ENCODE measurements at regions not wholly inside any gene's neighbourhood (a gene's known extent, or its start where the extent isn't known, plus 50 kb on each side); places are given as distances from the start of the nearest gene placed in this dataset.

- POLR2A ChIA-PET (ENCODE audit: unreplicated experiment) = no interaction called here
- Histone ChIP-seq H3K9me3 (ENCODE audit: insufficient read depth, low read depth) (no peaks in the 10 kb centered on the region), H3F3A (ENCODE audit: insufficient read depth, low read depth) (no peaks in the 10 kb centered on the region), H3K27ac (no peak overlapping the region), H4K20me1 (ENCODE audit: insufficient read depth) (no peaks in the 10 kb centered on the region), H3K4me2 (no peak overlapping the region), H2AFZ (no peak overlapping the region), H3K4me1 (replicated peaks; ENCODE audit: insufficient read depth) (no peaks in the 10 kb centered on the region), H3K9me2 (ENCODE audit: insufficient read depth) (no peaks in the 10 kb centered on the region), H3K79me2 (ENCODE audit: low read depth) (no peaks in the 10 kb centered on the region), H3K27me3 (ENCODE audit: insufficient read depth, low read depth) (no peaks in the 10 kb centered on the region), H3K36me3 (ENCODE audit: low read depth) (no peaks in the 10 kb centered on the region), H3K4me3 (no peak overlapping the region)
- BruUV-seq (replicated peaks) = no TSS peak
- intact Hi-C loops (cut with micrococcal nuclease; ENCODE audit: unreplicated experiment) = no loop called here
- no peak for DNase-seq
- TF ChIP-seq CTCF (conservative IDR thresholded peaks at IDR 0.05) (no peak), EZH2 (IDR thresholded peaks at IDR 0.05; ENCODE audit: low read depth) (no peak)
- CTCF ChIA-PET = no interaction called here
Observed at GRCh38 chr4:30460818-30461217, 259.4 kb upstream of the PCDH7 start.

- Histone ChIP-seq H3K79me2 (ENCODE audit: low read depth) (no peaks in the 10 kb centered on the region), H3F3A (ENCODE audit: insufficient read depth, low read depth) (no peaks in the 10 kb centered on the region), H3K27me3 (ENCODE audit: insufficient read depth, low read depth) (no peaks in the 10 kb centered on the region), H3K27ac (no peak overlapping the region), H3K36me3 (ENCODE audit: low read depth) (no peaks in the 10 kb centered on the region), H2AFZ (no peak overlapping the region), H3K9me3 (ENCODE audit: insufficient read depth, low read depth) (no peaks in the 10 kb centered on the region), H3K9me2 (ENCODE audit: insufficient read depth) (no peaks in the 10 kb centered on the region), H3K4me3 (no peak overlapping the region), H4K20me1 (ENCODE audit: insufficient read depth) (no peaks in the 10 kb centered on the region), H3K4me2 (no peak overlapping the region), H3K4me1 (replicated peaks; ENCODE audit: insufficient read depth) (no peaks in the 10 kb centered on the region)
- POLR2A ChIA-PET (ENCODE audit: unreplicated experiment) = no interaction called here
- CTCF ChIA-PET = no interaction called here
- no peak for DNase-seq
- TF ChIP-seq CTCF (conservative IDR thresholded peaks at IDR 0.05) (no peak), EZH2 (IDR thresholded peaks at IDR 0.05; ENCODE audit: low read depth) (no peak)
- BruUV-seq (replicated peaks) = no TSS peak
- intact Hi-C loops (cut with micrococcal nuclease; ENCODE audit: unreplicated experiment) = no loop called here
Observed at GRCh38 chr4:30461218-30461617, 259.0 kb upstream of the PCDH7 start.

GRCh38 chr4:30462445-30463090, 257.6 kb upstream of the PCDH7 start:
- no peaks in the 10 kb centered on the region for H3K27me3 ChIP-seq (ENCODE audit: insufficient read depth, low read depth)
- H3K79me2 ChIP-seq (ENCODE audit: low read depth) = no peaks in the 10 kb centered on the region
- no peaks in the 10 kb centered on the region for H3K9me3 ChIP-seq (ENCODE audit: insufficient read depth, low read depth)
- no peak overlapping the region for H3K4me2 ChIP-seq
- intact Hi-C loops (cut with micrococcal nuclease; ENCODE audit: unreplicated experiment) = no loop called here
- TF ChIP-seq EZH2 (IDR thresholded peaks at IDR 0.05; ENCODE audit: low read depth) = no peak
- TF ChIP-seq CTCF (conservative IDR thresholded peaks at IDR 0.05) = no peak
- ChIA-PET CTCF (no interaction called here), POLR2A (ENCODE audit: unreplicated experiment) (no interaction called here)
- no peaks in the 10 kb centered on the region for H3K9me2 ChIP-seq (ENCODE audit: insufficient read depth)
- no peaks in the 10 kb centered on the region for H3F3A ChIP-seq (ENCODE audit: insufficient read depth, low read depth)
- H3K27ac ChIP-seq = no peak overlapping the region
- H2AFZ ChIP-seq = no peak overlapping the region
- DNase-seq = no peak
- no peak overlapping the region for H3K4me3 ChIP-seq
- no peaks in the 10 kb centered on the region for H3K4me1 ChIP-seq (replicated peaks; ENCODE audit: insufficient read depth)
- no TSS peak for BruUV-seq (replicated peaks)
- H3K36me3 ChIP-seq (ENCODE audit: low read depth) = no peaks in the 10 kb centered on the region
- H4K20me1 ChIP-seq (ENCODE audit: insufficient read depth) = no peaks in the 10 kb centered on the region
